GM19099 (cell line): ENCODE measurements at regions not wholly inside any gene's neighbourhood (a gene's known extent, or its start where the extent isn't known, plus 50 kb on each side); places are given as distances from the start of the nearest gene placed in this dataset.

Experiments
- POLR2A ChIP-seq: IDR thresholded peaks from 3 replicates; pipeline ENCODE4 v1.6.1; 2011; ENCODE audit warnings: low read depth; ENCODE audit not compliant: insufficient read length; ENCODE audit errors: extremely low read depth

DNA sequence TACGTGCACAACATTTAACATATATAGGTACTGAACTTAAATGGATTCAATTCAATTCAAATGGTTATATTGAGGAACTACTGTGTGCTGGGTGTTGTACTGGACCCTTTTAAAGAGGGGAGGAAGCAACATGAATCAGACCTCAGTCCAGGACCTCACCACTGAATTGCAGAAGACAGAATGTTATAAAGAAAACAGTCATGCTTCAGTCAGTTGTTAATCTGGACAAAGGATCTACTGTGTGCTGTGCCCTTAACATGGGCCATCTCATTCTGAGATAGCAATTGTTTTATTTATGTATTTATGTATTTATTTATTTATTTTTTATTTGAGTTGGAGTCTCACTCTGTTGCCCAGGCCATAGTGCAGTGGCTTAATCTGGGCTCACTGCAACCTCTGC, 240.1 kb downstream of the HAPSTR1 start:
- no peak for TF ChIP-seq POLR2A

DNA sequence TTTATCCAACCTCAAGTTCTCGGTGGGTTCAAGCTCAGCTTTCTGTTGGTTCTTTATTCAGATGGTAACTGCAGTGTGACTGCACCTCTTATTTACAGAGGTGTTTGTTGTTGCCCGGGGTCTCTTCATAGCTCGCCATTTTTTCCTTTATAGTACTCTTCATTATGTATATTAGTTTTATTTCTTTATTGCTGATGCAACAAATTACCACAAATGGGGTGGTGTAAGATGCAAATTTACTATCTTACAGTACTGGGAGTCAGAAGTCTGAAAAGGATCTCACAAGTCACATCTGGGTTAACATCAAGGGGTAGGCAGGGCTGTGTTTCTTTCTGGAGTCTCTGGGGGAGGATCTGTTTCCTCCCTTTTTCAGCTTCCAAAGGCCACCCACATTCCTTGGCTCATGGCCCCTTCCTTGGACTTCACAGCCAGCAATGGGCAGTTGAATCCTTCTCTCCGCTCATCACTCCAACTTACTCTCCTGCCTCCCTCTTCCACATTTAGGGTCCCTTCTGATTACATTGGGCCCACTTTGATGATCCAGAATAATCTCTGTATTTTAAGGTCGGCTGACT, 241.2 kb downstream of the HAPSTR1 start:
- TF ChIP-seq POLR2A = no peak

DNA sequence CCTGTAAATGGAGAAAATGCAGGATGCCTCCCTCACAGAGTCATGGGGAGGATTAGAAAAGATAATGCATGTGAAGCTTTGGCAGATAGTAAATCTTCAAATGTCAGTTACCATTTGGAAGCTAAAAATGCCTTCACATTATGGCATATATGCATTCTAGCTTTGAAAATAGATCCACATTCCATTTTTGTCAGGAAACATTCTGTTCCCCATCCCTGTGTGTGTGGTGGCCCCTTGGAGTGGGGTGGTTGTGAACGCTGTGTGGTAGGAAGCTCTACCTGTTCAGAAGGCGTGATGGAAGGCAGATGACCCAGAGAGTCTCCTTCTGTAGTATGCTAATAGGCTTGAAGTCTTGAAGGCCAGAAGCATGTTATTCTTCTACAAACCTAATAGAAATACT, 242.0 kb downstream of the HAPSTR1 start:
- TF ChIP-seq POLR2A = no peak

DNA sequence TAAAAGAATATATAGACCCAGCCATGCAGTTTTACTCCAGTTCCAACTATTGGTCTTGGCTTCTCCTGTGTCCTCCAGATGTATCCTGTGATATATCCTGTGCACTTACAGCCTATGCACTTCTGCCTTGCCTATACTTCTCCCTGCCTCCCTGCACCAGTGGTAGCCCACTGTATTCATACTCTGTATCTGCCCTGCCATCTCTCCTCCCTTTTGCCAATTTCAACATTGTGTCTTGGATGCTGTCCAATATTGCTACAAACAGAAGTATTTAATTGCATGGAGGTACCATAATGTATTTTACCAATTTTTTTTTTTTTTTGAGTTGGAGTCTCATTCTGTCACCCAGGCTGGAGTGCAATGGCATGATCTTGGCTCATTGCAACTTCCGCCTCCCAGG, 242.7 kb downstream of the HAPSTR1 start:
- TF ChIP-seq POLR2A = no peak

DNA sequence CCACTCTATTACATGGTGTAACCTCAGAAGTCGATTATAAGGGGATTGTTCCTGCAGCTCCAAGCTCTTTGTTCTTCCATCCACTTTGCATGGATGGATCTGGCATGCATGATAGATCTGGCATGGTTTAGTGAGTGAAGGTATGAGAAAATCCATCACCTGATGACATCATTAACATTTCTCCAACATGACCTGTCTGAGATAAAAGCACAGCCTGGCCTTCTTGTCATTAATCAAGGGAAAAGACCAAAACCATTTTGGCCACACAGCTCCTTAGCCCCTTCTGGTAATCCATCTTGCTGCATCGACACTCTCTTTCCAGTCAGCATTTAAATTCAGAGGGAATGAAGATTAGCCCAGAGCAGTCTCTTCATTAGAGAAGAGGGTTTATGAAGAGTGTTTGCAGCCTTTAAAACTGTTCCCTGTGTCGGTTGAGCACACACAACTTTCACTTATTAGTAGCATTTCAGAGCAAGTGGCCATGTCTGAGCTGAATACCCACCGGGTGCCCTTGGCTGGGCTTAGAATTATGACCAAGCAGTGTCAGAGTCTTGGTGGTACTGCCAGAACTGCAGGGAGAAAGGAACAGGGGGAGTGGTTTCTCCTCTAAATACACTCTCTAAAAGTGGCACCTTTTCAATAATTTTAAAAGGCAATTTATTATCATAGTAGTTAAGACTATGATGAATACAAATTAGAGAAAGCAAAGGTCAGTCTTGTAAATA, 246.0 kb downstream of the HAPSTR1 start:
- no peak for TF ChIP-seq POLR2A

DNA sequence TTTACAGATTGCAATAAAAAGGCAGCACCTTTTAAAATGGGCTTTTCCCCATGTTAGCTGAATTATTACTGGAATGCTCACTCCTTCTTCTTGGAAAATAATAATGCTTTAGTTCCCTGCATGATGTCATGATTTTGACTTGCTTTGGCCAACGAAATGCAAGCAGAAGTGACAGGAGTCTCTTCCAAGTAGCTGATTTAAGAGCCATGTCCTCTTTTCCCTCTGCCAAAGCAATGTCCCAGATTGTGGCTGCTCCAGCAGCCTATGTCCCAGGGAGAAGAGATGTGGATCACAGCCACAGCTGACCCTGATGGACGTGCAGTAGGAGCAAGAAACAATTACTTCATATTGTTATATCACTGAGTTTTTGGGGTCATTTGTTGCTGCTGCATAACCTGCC, 246.6 kb downstream of the HAPSTR1 start:
- TF ChIP-seq POLR2A = no peak

DNA sequence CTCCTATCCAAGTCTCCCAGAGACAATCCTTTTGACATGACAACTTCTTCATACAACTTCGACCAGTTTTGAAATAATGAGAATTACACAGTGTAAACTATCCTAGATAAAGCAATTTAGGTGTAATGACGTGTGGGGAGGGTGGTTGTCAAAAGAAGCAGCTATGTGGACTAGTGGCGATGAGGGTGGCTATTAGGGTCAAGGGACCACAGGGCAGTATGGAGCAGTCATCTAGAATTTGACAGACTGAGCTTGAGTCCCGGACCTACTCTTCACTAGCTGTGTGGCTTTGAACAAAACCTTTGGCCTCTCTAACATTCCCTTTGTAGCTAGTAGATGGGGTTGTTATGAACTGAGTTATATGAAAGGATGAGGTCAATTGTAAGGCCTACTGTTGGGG, 247.1 kb downstream of the HAPSTR1 start:
- TF ChIP-seq POLR2A = no peak

DNA sequence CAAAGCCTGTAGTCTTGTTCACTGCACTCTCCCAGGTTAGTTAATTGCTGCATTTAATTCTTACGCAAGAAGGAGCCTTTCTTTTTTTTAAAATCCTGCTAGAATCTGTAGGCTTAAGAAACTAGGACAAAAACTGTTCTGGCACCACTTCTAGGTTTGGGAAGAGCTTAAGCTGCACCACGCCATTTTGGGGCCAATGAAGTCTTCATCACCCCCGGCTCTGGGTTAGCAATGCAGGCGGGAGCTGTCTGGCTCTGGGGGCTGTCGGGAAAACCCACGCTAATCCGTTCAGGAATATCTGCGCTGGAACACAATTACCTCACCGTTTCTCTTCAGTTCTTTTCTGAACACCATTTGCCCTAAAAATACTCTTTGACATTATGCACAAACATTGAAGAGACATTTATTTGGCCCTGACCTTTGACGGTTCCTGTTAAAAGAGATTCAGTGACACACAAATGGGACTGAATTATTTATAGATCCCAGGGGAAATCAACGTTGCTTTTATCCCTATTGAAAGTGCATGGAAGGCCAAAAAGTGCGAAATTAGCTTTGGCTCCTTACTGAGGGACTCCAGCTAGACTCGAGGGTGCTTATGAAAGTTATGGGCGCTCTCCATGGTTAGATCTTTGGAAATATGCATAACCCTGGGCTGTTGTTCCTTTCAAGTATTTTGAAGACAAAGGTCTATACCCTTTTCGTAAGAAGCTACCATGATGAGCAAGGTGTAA, 249.2 kb downstream of the HAPSTR1 start:
- TF ChIP-seq POLR2A = no peak

DNA sequence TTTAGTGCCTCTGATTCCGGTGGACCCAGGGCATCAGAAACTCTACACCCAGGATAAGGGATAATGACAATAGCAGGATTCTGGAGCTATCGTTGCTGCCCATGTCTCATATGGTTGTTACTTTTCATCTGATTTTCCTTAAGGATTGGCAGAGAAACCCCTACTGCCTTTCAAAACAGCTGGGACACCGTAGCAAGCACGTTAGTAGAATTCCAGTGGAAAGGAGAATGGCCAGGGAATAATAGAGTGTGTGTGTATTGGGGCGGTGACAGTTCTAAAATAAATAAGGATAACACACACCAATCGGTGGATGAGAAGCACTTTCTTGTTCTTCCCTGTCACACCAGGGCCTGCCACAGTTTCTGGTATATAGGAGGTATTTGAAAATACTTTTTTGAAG, 251.8 kb downstream of the HAPSTR1 start:
- TF ChIP-seq POLR2A = no peak

DNA sequence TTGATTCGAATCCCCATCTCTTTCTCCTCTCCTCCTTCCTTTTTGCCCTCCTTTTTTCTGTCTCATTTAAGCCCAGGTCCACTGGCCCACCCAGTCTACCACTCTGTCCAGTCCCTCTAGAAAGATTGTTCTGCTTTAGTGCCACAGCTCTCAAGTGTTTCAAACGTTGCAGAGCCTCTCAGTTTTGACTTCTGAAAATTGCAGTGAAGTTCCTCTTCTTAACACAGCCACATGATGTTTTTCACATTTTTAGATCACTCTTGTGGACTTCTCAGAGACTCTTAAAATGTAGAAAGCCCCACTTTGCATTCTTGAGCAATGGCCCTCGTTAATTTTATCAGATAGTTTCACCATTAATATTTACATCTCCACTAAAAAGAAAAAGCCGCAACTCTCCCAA, 253.1 kb downstream of the HAPSTR1 start:
- TF ChIP-seq POLR2A = no peak

DNA sequence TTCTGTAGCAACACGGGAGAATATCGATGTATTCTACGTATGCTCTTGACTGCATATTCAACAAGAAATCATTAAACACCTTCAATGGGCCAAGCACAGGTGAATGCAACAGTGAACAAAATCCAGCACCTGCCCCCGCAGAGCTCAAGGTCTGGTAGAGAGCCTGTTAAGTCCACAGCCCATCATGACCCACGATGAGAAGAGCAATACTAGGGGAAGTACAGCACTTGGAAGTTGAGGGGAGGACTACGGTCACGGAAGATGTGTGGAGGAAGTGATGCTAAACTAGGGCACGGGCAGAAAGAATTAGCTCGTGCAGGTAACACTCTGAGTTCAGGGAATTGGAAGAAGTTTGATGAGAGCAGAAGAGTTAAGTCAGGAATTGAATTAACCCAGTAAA, 253.6 kb downstream of the HAPSTR1 start:
- TF ChIP-seq POLR2A = no peak

DNA sequence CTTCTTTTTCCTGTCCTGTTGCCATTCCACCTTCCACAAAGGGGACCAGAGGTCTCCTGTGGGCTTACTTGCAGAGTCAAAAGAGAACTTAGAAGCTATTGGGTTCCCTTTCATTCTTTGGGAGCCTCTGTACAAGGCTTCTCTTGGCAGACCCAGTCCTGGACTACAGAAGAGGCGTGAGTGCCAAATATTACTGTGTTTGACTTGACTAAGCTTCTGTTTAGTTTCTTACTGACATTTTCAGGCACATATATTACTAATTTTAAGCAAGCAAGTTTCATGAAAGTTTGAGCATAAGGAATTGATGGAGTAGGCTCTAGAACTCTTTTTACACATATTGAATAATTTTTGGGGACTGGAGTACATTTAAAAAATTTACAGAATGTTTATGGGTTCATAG, 254.4 kb downstream of the HAPSTR1 start:
- TF ChIP-seq POLR2A = no peak

DNA sequence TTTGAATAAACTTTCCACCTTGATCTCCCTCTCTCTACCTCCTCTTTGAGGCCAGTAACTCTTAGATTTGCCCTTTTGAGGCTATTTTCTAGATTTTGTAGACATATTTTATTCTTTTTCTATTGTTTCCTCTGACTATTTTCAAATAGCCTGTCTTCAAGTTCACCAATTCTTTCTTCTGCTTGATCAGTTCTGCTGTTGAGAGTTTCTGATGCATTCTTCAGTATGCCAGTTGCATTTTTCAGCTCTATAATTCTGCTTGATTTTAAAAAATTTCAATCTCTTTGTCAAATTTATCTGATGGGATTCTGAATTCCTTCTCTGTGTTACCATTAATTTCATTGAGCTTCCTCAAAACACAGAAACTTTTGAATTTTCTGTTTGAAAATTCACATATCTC, 257.5 kb downstream of the HAPSTR1 start:
- TF ChIP-seq POLR2A = no peak

DNA sequence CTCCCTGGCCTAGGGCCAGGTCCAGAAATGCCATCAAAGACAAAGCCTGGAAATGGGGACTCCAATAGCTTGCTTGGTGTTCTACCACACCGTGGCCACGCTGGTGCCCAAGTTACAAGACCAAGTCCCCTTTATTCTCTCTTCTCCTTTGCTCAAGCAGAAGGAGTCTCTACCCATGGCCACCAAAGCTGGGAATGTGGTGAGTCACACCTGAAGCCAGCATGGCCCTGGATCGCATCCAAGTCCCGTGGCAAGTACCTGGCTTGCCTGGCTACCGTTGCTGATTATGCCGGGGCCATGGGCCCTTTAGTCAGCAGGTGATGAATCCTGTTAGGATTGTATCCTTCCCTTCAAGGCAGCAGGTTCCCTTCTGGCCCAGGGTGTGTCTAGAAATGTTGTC, 260.0 kb downstream of the HAPSTR1 start:
- no peak for TF ChIP-seq POLR2A

DNA sequence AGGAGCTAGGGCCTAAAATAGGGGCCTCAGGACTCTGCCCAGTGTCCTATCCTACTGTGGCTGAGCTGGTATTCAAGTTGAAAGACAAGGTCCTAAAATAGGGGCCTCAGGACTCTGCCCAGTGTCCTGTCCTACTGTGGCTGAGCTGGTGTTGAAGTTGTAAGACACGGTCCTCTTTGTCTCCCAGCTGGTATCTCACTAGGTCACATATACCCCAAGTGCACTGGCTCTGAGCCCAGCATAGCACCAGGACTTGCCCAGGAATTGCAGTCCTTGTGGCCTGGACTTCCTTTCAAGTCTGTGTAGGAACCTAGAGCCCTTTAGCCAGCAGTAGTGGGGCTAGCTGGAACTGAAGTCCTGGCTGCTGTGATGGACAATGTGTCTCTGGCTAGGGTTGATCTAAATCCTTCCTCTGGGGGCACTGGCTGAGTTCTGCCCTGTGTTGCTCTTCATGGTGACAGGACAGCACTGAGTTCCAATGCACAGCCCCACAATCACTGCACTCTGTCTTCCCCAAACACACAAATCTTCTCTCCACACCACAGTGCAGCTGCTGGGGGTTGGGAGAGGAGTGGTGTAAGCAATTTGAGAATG, 260.5 kb downstream of the HAPSTR1 start:
- no peak for TF ChIP-seq POLR2A

DNA sequence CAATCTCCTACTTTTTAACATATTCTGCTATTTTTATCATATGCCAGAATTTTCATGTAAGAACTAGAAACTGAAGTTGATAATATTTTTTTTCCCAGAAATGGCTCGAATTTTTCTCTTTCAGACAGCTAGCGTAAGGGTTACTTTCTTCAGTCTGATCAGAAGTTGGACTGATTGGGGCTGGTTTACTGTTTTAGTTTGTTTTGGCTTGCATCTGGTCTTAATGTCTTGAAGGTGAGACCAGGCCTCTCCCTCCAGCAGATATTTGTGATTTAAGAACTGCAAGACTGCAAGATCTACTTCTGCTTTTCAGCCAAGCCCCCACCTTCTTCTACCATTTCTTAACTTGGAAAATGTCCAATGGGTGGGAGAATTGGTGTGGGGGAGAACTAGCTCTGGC, 266.4 kb downstream of the HAPSTR1 start:
- no peak for TF ChIP-seq POLR2A
